ENCODE measurements at regions not wholly inside any gene's neighbourhood (a gene's known extent, or its start where the extent isn't known, plus 50 kb on each side); places are given as distances from the start of the nearest gene placed in this dataset.

DNA sequence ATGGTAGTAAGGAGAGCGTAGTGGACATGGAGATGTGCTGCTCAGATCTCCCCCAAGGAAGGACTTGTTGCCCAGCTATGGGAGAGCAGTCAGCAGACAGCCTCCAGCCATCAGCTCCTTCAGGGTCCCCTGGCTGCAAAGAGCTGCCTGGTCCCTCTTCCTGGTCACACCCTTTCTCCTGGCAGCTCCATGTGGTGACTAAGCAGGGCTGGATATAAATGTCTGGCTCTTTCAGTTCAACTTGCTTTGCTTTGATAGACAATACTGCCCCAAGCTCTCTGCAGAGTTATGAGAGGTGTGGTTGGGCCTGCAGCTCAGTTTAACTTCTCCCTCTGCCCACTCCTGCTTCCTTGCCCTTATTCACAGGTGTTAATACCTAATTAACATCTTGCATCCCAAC, 64.1 kb upstream of the DDR1 start (continued):
- TF ChIP-seq, protein P1, sequence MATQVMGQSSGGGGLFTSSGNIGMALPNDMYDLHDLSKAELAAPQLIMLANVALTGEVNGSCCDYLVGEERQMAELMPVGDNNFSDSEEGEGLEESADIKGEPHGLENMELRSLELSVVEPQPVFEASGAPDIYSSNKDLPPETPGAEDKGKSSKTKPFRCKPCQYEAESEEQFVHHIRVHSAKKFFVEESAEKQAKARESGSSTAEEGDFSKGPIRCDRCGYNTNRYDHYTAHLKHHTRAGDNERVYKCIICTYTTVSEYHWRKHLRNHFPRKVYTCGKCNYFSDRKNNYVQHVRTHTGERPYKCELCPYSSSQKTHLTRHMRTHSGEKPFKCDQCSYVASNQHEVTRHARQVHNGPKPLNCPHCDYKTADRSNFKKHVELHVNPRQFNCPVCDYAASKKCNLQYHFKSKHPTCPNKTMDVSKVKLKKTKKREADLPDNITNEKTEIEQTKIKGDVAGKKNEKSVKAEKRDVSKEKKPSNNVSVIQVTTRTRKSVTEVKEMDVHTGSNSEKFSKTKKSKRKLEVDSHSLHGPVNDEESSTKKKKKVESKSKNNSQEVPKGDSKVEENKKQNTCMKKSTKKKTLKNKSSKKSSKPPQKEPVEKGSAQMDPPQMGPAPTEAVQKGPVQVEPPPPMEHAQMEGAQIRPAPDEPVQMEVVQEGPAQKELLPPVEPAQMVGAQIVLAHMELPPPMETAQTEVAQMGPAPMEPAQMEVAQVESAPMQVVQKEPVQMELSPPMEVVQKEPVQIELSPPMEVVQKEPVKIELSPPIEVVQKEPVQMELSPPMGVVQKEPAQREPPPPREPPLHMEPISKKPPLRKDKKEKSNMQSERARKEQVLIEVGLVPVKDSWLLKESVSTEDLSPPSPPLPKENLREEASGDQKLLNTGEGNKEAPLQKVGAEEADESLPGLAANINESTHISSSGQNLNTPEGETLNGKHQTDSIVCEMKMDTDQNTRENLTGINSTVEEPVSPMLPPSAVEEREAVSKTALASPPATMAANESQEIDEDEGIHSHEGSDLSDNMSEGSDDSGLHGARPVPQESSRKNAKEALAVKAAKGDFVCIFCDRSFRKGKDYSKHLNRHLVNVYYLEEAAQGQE (IDR thresholded peaks at IDR 0.05; ENCODE audit: borderline replicate concordance): no peak
- TF ChIP-seq, protein P1 (CRISPR knock-in tag; IDR thresholded peaks at IDR 0.05; ENCODE audit: low read depth): no peak
- TF ChIP-seq FOXO4 (CRISPR knock-in tag; IDR thresholded peaks at IDR 0.05): no peak
- TF ChIP-seq ELF4 (CRISPR knock-in tag; IDR thresholded peaks at IDR 0.05): 0 out of 2 replicates have a peak, but pooled peaks have one; percentile 14
- TF ChIP-seq ARID1B (IDR thresholded peaks at IDR 0.05): no peak; the same call in 1 of the 2 replicates
- no peak for TF ChIP-seq ZNF347 (CRISPR knock-in tag; IDR thresholded peaks at IDR 0.05; ENCODE audit: low read depth)
- TF ChIP-seq, protein P2, sequence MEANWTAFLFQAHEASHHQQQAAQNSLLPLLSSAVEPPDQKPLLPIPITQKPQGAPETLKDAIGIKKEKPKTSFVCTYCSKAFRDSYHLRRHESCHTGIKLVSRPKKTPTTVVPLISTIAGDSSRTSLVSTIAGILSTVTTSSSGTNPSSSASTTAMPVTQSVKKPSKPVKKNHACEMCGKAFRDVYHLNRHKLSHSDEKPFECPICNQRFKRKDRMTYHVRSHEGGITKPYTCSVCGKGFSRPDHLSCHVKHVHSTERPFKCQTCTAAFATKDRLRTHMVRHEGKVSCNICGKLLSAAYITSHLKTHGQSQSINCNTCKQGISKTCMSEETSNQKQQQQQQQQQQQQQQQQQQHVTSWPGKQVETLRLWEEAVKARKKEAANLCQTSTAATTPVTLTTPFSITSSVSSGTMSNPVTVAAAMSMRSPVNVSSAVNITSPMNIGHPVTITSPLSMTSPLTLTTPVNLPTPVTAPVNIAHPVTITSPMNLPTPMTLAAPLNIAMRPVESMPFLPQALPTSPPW (CRISPR knock-in tag; IDR thresholded peaks at IDR 0.05): no peak
- TF ChIP-seq HOXB6 (CRISPR knock-in tag; IDR thresholded peaks at IDR 0.05; ENCODE audit: borderline replicate concordance): no peak
- TF ChIP-seq, protein P3, sequence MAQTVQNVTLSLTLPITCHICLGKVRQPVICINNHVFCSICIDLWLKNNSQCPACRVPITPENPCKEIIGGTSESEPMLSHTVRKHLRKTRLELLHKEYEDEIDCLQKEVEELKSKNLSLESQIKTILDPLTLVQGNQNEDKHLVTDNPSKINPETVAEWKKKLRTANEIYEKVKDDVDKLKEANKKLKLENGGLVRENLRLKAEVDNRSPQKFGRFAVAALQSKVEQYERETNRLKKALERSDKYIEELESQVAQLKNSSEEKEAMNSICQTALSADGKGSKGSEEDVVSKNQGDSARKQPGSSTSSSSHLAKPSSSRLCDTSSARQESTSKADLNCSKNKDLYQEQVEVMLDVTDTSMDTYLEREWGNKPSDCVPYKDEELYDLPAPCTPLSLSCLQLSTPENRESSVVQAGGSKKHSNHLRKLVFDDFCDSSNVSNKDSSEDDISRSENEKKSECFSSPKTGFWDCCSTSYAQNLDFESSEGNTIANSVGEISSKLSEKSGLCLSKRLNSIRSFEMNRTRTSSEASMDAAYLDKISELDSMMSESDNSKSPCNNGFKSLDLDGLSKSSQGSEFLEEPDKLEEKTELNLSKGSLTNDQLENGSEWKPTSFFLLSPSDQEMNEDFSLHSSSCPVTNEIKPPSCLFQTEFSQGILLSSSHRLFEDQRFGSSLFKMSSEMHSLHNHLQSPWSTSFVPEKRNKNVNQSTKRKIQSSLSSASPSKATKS (CRISPR knock-in tag; IDR thresholded peaks at IDR 0.05): no peak
- TF ChIP-seq FOS (IDR thresholded peaks at IDR 0.05; ENCODE audit: extremely low read depth, insufficient read length): no peak
- no peak for TF ChIP-seq CBX3 (IDR thresholded peaks at IDR 0.05; ENCODE audit: borderline replicate concordance in 1 of 2, low read length in 2 of 2)

Measured in K562 (cell line).